Glutamatergic neuron (in vitro differentiated cells): ENCODE measurements at regions not wholly inside any gene's neighbourhood (a gene's known extent, or its start where the extent isn't known, plus 50 kb on each side); places are given as distances from the start of the nearest gene placed in this dataset.

ENCODE experiments used
- DNase-seq: peaks from one replicate; pipeline ENCODE4 v3.0.0; 2022
- H3K27ac Mint-ChIP-seq: one replicate; pipeline ENCODE4 v1.8.0; 2020; ENCODE audit warnings: mild to moderate bottlenecking, mixed read lengths, inconsistent platforms; ENCODE audit not compliant: unreplicated experiment
- H3K27me3 Mint-ChIP-seq: one replicate; pipeline ENCODE4 v1.8.0; 2020; ENCODE audit warnings: mild to moderate bottlenecking, moderate library complexity, mixed read lengths, inconsistent platforms; ENCODE audit not compliant: unreplicated experiment
- H3K36me3 Mint-ChIP-seq: one replicate; pipeline ENCODE4 v1.8.0; 2020; ENCODE audit warnings: mild to moderate bottlenecking, mixed read lengths, inconsistent platforms; ENCODE audit not compliant: unreplicated experiment
- H3K4me1 Mint-ChIP-seq: one replicate; pipeline ENCODE4 v1.8.0; 2020; ENCODE audit warnings: mild to moderate bottlenecking, low read depth, mixed read lengths, inconsistent platforms; ENCODE audit not compliant: unreplicated experiment
- H3K4me3 Mint-ChIP-seq: one replicate; pipeline ENCODE4 v1.8.0; 2020; ENCODE audit warnings: mild to moderate bottlenecking, mixed read lengths, inconsistent platforms; ENCODE audit not compliant: unreplicated experiment
- H3K9me3 Mint-ChIP-seq: one replicate; pipeline ENCODE4 v1.8.0; 2020; ENCODE audit warnings: mild to moderate bottlenecking, moderate library complexity, mixed read lengths, inconsistent platforms; ENCODE audit not compliant: unreplicated experiment
- TF ChIP-seq, protein P1 (sequence below): fragments of 200-600 bp; sonication (generic); IDR thresholded peaks from one replicate; pipeline ENCODE4 v1.5.0; 2021; ENCODE audit not compliant: partially characterized antibody, unreplicated experiment

- TF ChIP-seq, protein P1, sequence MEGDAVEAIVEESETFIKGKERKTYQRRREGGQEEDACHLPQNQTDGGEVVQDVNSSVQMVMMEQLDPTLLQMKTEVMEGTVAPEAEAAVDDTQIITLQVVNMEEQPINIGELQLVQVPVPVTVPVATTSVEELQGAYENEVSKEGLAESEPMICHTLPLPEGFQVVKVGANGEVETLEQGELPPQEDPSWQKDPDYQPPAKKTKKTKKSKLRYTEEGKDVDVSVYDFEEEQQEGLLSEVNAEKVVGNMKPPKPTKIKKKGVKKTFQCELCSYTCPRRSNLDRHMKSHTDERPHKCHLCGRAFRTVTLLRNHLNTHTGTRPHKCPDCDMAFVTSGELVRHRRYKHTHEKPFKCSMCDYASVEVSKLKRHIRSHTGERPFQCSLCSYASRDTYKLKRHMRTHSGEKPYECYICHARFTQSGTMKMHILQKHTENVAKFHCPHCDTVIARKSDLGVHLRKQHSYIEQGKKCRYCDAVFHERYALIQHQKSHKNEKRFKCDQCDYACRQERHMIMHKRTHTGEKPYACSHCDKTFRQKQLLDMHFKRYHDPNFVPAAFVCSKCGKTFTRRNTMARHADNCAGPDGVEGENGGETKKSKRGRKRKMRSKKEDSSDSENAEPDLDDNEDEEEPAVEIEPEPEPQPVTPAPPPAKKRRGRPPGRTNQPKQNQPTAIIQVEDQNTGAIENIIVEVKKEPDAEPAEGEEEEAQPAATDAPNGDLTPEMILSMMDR = no peak
- Mint-ChIP-seq H3K4me3 (no peak overlapping the region), H3K36me3 (no peaks in the 10 kb centered on the region), H3K4me1 (peaks cover 3% of the 10 kb centered on the region), H3K27me3 (peaks cover 1% of the 10 kb centered on the region), H3K9me3 (no peaks in the 10 kb centered on the region), H3K27ac (no peak overlapping the region)
- no peak for DNase-seq
Observed at GRCh38 chr18:67381608-67382150, 134.8 kb downstream of the DSEL start.

DNA sequence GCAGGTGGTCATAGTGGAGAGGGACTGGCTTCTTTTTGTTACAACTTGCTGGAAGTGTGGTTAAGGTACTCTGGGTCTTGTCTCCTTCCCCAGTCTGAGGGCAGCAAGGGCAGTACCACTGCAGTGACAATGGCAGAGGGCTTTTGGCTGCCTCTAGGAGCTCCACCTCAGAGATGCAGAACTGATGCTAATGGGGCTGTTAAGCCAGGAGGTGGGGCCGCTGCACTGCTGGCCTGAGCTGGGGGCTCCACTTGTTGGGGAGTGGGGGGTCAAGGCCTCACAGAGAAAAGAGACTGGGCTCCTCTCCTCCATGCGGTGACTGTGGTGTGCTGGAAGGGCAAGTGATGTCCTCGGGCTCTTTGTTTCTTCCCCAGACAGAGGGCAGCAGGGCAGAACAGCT lies 135.7 kb downstream of the DSEL start:
- TF ChIP-seq, protein P1 = no peak
- Mint-ChIP-seq H3K9me3 (no peaks in the 10 kb centered on the region), H3K27me3 (peaks cover 1% of the 10 kb centered on the region), H3K27ac (no peak overlapping the region), H3K4me1 (peaks cover 3% of the 10 kb centered on the region), H3K4me3 (no peak overlapping the region), H3K36me3 (no peaks in the 10 kb centered on the region)
- no peak for DNase-seq

- H3K4me3 Mint-ChIP-seq = no peak overlapping the region
- peaks cover 3% of the 10 kb centered on the region for H3K4me1 Mint-ChIP-seq
- TF ChIP-seq, protein P1 = no peak
- H3K36me3 Mint-ChIP-seq = no peaks in the 10 kb centered on the region
- DNase-seq = no peak
- H3K27ac Mint-ChIP-seq = no peak overlapping the region
- peaks cover 1% of the 10 kb centered on the region for H3K27me3 Mint-ChIP-seq
- H3K9me3 Mint-ChIP-seq = no peaks in the 10 kb centered on the region
Observed at GRCh38 chr18:67379981-67380380, 136.5 kb downstream of the DSEL start.

DNA sequence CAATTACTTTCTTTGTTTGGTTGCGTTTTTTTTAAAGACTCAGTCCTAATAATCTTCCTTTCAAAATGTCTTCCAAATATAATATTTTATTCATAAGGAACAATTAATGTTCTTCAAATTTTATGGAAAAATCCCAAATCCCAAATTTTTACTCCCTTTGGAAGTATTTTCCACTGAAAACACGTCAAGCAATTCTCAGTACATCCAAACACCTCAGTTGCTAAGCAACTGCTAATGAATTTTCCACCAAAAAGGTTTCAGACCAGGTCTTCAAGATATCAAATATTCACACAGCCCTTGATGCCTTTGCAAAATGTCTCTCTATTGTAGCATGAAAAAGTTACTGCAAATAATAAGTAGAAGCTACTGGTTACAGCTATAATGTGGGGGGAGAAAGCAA lies 140.1 kb downstream of the DSEL start:
- no peak for DNase-seq
- Mint-ChIP-seq H3K9me3 (no peaks in the 10 kb centered on the region), H3K36me3 (no peaks in the 10 kb centered on the region), H3K4me3 (no peak overlapping the region), H3K27me3 (peaks cover 1% of the 10 kb centered on the region), H3K4me1 (peaks cover 3% of the 10 kb centered on the region), H3K27ac (no peak overlapping the region)
- TF ChIP-seq, protein P1 = no peak

GRCh38 chr18:67373636-67374035 lies 142.9 kb downstream of the DSEL start:
- H3K27me3 Mint-ChIP-seq = no peaks in the 10 kb centered on the region
- TF ChIP-seq, protein P1 = no peak
- no peaks in the 10 kb centered on the region for H3K36me3 Mint-ChIP-seq
- no peak for DNase-seq
- H3K4me1 Mint-ChIP-seq = no peaks in the 10 kb centered on the region
- no peak overlapping the region for H3K4me3 Mint-ChIP-seq
- no peak overlapping the region for H3K27ac Mint-ChIP-seq
- H3K9me3 Mint-ChIP-seq = no peaks in the 10 kb centered on the region
